ENCODE measurements at regions not wholly inside any gene's neighbourhood (a gene's known extent, or its start where the extent isn't known, plus 50 kb on each side); places are given as distances from the start of the nearest gene placed in this dataset.
"Not testable (repeated sequence)": the region's sequence is repeated elsewhere in the genome, so short reads cannot be mapped to it uniquely, and the experiment has no call there.

DNA sequence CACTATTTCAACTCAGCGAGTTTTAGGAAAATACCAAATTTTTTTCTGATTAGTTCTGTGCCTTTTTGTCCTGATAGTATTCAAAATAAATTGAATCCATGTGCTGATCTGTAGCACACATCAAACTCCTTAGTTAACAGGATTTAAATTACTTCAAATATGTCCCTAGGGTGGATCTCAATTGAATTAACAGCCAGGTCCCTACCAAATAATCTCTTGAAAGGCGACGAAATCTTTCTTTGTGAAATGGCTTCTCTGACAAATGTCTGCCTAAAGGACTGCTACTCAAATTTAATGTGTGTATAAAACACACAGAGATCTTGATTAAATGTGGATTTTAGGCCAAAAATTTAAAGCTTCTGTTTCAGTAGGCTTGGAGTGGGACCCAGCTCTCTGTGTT is 989.6 kb upstream of the KCND2 start:
- no peak for FAIRE-seq

- FAIRE-seq = no peak
Measured at GRCh38 chr7:119288416-119288815, 984.6 kb upstream of the KCND2 start.

DNA sequence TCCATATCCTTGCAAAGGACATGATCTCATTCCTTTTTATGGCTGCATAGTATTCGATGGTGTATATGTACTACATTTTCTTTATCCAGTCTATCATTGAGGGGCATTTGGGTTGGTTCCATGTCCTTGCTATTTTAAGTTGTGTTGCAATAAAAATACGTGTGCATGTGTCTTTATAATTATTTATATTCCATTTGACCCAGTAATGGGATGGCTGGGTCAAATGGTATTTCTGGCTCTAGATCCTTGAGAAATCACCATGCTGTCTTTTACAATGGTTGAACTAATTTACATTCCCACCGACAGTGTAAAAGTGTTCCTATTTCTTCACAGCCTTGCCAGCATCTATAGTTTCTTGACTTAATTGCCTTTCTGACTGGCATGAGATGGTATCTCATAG is 972.6 kb upstream of the KCND2 start:
- not testable (repeated sequence) for FAIRE-seq

- no peak for FAIRE-seq
Measured at GRCh38 chr7:119320316-119320715, 952.7 kb upstream of the KCND2 start.

GRCh38 chr7:119329715-119330114 is 943.3 kb upstream of the KCND2 start:
- FAIRE-seq = no peak

- no peak for FAIRE-seq
Measured at GRCh38 chr7:119335405-119335804, 937.6 kb upstream of the KCND2 start.

DNA sequence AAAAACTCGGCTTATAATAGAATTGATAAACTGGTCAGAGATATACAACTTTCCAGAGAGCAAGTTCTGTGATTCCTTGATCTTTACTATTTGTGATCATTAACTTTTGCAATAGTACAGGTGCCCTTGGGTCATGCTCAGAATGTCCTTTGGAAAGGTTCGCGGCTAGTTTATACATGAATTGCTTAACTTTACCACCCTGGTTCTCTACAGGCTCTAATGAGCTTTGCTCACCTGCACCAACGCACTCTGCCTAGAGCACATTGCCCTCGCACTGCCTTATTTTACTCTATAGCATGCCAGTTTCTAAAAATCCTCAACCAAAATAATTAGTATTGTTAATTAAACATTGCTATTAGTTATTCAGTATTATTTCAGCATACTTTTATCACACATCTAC is 931.2 kb upstream of the KCND2 start:
- FAIRE-seq = no peak

GRCh38 chr7:119343289-119343688 is 929.7 kb upstream of the KCND2 start:
- no peak for FAIRE-seq

GRCh38 chr7:119344466-119344865 is 928.5 kb upstream of the KCND2 start:
- no peak for FAIRE-seq

DNA sequence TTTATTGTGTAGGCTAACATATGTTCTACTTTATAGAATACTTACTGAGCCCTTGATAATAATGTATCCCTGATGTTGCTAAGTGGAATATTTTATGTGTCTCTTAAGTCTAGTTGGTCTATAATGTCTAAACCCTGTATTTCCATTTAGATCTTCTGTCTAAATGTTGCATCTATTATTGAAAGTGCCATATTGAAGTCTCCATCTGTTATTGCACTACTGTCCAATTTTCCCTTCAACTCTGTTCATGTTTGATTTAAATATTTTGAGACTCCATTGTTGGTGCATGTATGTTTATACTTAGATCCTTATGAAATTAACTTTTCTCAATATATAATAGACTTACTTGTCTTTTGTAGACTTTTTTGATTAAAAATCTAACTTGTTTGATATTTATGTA is 924.5 kb upstream of the KCND2 start:
- FAIRE-seq = no peak

GRCh38 chr7:119350334-119350733 is 922.6 kb upstream of the KCND2 start:
- FAIRE-seq = no peak

DNA sequence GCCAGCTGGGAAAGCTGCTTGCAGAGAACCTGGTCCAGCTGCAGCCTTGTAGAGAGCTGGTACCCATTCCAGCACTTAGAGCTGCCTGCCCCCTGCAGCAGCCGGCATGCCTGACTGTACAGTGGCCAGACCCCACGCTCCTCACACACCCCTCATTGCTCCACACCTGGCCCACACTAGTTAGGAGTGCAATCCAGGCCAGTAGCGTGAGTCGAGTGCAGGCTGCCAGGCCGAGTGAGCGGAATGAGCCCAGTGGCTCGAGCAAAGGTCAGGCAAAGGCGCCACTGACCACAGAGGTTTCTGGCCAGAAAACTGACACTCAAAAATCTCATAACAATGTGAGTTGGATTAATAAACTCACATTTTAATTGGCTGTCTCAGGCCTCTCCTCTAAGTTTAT is 921.7 kb upstream of the KCND2 start:
- no peak for FAIRE-seq

DNA sequence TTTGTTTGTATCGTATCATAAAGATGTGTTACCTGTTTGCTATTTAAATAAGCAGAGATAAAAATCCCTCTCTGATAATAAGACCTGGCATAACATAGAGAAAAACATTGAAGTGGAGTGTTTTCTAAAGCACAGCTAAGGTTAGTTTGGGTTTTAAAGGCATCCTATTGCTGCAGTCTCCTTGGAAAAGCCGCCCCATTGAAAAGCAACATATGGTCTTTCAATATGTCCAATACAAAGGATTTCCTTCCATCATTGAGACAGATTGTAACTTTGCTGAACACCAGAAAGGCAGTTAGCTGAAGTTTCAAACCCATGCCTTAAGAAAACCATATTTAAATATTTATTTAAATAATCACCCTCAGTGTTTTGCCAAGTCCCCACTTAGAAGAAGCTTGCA is 898.5 kb upstream of the KCND2 start:
- no peak for FAIRE-seq

GRCh38 chr7:119377861-119378260 is 895.1 kb upstream of the KCND2 start:
- no peak for FAIRE-seq

DNA sequence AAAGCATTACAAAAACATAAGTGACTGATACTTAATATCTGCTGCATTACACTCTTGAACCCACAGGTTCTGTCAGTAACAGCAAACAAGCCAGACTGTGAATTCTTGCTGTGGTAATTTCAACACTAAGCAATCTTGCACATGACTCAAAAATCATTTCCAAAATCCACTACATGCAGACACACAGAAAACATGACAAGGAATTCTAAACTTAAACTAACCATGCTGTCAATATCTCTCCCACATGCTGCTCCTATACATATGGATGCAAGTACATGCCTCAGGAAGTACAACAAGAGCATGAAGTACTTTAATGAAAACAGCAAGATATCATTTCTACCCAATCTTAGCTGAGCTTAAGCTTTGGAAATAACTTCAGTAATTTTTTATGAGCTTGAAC is 890.2 kb upstream of the KCND2 start:
- no peak for FAIRE-seq

DNA sequence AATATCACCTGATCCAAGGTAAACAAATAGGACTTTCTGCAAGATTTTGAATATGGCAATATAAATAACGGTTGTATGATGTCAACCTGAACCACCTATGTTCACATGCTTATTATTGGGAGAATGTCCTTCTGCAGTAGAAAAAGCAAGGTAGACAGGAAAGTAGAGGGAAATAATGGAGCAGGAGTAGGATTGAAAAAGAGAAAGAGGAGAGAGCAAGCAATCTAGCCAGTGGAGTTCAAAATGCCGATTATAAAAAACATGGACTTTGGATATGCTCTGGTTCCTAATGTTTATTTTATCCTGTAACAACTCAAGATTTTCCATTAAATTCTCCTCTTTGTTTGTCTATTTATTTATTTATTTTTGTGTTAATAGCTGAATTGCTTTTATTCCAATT is 878.0 kb upstream of the KCND2 start:
- no peak for FAIRE-seq

DNA sequence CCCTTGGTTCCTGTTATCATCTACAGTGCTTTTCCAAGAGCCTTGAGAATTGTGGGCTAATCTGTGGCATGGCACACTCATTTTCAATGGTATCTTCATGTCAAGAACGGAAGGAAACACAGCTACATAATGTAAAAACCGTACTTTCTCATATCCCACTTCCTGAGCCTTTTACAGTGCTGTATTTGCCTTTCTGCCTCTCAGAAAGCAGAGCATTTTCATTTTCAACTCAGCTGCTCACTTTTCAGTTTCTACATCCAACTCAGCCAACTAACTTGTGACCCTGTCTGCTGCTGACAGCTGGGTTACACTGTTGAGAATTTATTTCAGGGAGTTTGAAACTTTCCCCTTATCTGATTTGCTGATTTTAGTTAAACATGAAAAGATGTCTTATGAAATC is 875.8 kb upstream of the KCND2 start:
- FAIRE-seq = no peak

GRCh38 chr7:119408596-119408995 is 864.4 kb upstream of the KCND2 start:
- FAIRE-seq = no peak

DNA sequence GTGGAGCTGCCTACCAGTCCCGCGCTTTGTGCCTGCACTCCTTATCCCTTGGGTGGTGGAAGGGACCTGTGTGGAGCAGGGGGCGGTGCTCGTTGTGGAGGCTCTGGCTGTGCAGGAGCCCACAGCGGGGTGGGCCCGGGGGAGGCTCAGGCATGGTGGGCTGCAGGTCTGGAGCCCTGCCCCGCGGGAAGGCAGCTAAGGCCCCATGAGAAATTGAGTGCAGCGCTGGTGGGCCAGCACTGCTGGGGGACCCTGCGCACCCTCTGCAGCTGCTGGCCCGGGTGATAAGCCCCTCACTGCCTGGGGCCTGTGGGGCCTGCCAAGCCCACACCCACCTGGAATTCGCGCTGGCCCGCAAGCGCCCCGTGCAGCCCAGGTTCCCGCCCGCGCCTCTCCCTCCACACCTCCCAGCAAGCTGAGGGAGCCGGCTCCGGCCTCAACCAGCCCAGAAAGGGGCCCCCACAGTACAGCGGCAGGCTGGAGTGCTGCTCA is 859.6 kb upstream of the KCND2 start:
- no peak for FAIRE-seq

DNA sequence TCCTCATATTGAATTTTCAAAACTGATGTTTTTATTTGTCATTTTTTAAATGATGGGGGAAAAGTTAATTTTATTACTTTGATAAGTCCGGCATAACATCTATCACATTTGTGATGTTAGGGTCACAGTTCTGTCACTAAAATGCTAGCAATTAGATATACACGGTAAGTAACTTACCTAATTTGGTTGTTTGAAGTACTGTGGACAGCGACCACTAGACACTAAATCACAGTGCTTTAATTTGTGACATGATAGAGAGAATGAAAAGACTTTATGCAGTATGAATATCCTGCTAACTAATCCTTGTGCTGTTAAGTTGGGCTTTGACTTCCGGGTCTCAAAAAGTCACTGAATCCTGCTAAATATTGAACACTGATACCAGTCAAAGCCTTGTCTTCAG is 857.3 kb upstream of the KCND2 start:
- FAIRE-seq = no peak

DNA sequence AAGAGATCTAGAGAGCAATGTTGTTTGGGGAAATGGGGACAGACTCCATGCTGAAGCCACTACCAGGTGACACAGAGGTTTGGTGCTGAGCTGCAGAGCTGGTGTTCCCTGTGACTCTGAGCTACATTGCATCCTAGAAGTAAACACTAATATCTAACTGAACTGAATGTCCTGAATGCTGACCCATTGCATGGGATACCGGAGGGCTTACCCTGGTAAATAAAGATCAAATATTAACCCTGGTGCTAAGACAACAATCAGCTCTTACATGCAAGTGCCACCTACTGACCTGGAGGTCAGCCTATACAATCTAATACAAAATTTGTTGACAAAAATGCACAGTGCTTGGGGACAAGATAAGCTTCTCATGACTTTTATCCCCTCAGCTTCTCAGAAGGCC is 851.3 kb upstream of the KCND2 start:
- no peak for FAIRE-seq

DNA sequence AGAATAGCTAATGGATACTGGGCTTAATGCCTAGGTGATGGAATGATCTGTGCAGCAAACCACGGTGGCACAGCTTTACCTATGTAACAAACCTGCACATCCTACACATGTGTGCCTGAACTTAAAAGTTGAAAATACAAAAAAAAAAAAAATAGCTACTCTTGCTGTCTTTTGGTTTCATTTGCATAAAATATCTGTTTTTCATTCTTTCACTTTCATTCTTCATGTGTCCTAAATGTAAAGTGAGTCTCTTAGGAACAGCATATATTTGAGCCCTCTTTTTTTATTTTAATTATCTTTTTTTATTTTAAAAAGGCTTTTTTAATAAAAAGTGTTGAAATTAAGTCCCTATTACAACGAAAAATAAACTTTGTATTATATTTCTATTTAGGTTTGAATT is 836.1 kb upstream of the KCND2 start:
- FAIRE-seq = no peak

GRCh38 chr7:119438315-119438714 is 834.7 kb upstream of the KCND2 start:
- FAIRE-seq = no peak

GRCh38 chr7:119439192-119439591 is 833.8 kb upstream of the KCND2 start:
- FAIRE-seq = no peak

DNA sequence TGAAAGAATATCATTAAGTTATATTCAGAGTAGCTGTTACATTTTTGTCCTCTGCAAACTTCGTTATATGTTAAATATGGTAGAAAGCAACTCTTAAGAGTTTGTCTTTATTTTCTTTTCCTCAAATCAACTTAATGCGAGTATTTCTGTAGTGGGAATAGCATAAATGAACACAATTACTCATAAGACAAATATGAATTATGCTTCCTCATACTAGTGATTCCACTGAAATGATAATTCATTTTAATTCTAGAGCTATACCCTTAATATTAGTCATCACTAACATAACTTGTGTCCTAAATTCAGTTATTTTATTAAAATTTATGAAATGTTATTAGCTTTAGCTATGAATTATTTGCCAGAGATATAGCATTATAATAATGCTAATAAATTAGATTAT is 820.6 kb upstream of the KCND2 start:
- no peak for FAIRE-seq

DNA sequence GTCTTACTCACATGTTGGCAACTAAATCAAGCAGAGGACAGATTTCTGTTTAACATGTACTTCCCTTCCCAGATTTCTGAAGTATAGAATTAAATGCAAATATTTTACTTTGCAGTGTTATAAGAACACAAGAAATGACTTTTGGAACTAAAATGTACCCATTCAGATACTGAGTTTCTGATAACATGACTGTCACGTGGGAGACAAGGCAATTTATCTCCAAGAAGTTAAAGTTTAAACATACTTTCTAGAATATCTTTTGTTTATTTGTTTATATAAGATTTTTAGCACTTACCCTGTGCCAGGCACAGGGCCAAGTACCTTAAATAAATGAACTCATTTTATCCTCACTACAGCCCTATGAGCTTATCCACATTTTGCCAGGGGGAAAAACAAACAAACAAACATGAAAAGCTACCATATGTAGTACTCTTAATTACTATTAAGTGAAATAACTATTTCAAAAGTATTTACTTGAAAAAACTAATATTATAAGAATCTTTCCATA is 807.1 kb upstream of the KCND2 start:
- no peak for FAIRE-seq

All from colon (tissue), 2 donors.